ENCODE measurements at regions not wholly inside any gene's neighbourhood (a gene's known extent, or its start where the extent isn't known, plus 50 kb on each side); places are given as distances from the start of the nearest gene placed in this dataset.

- H4K5ac ChIP-seq (ENCODE audit: insufficient read length, low read depth, low read length) = no peak overlapping the region
Observed at GRCh38 chr21:35384375-35384774, 335.3 kb upstream of the RUNX1 start.

More at GRCh38 chr21:35384375-35384774, 335.3 kb upstream of the RUNX1 start:
- Histone ChIP-seq H4K8ac (replicated peaks; ENCODE audit: insufficient read length, low read depth, low read length) (no peak overlapping the region), H3K56ac (ENCODE audit: insufficient read length, low read depth, low read length) (no peak overlapping the region), H3K23ac (ENCODE audit: insufficient read length, low read depth, low read length) (no peak overlapping the region), H2AK5ac (ENCODE audit: insufficient read length, low read length) (no peak overlapping the region), H3K4ac (ENCODE audit: low read depth, low read length) (no peak overlapping the region), H4K20me1 (ENCODE audit: control insufficient read depth, insufficient read depth, insufficient read length) (no peaks in the 10 kb centered on the region), H2BK15ac (ENCODE audit: low read depth, low read length) (no peak overlapping the region), H3K9ac (ENCODE audit: extremely low read depth, insufficient read length, low read length) (no peak overlapping the region), H3K27ac (ENCODE audit: insufficient read length, low read depth, low read length) (no peak overlapping the region), H3K9me3 (ENCODE audit: control insufficient read depth, low read depth, low read length) (no peaks in the 10 kb centered on the region), H3K79me1 (ENCODE audit: insufficient read depth, low read depth, low read length, poor library complexity, severe bottlenecking) (no peaks in the 10 kb centered on the region), H2BK5ac (ENCODE audit: insufficient read length, low read length) (no peak overlapping the region), H2BK20ac (ENCODE audit: low read depth, low read length, poor library complexity, severe bottlenecking) (no peak overlapping the region), H3K27me3 (ENCODE audit: insufficient read depth, low read length) (no peaks in the 10 kb centered on the region), H2BK120ac (ENCODE audit: low read depth, low read length, poor library complexity, severe bottlenecking) (no peak overlapping the region), H3T11ph (ENCODE audit: low read length) (no peak overlapping the region), H2BK12ac (ENCODE audit: insufficient read length, low read depth, low read length) (no peak overlapping the region), H3K18ac (ENCODE audit: insufficient read length, low read depth, low read length) (no peak overlapping the region), H4K91ac (ENCODE audit: insufficient read length, low read depth, low read length) (no peak overlapping the region), H2AFZ (ENCODE audit: low read length) (no peak overlapping the region), H3K14ac (ENCODE audit: insufficient read depth, low read length) (no peak overlapping the region), H3K23me2 (ENCODE audit: insufficient read length, low read depth, low read length, poor library complexity, severe bottlenecking) (no peaks in the 10 kb centered on the region), H3K4me1 (ENCODE audit: insufficient read depth, low read length) (no peaks in the 10 kb centered on the region), H3K79me2 (ENCODE audit: insufficient read depth, low read length) (no peaks in the 10 kb centered on the region), H3K4me2 (ENCODE audit: insufficient read depth, insufficient read length, low read length) (no peak overlapping the region)
- H3K36me3 Mint-ChIP-seq (ENCODE audit: insufficient read depth in 1 of 3, low read depth in 3 of 3) = peaks cover 0 to 3% (median 0%) of the 10 kb centered on the region in 3 experiments; a peak in 1 of 7 replicates
- TF ChIP-seq CTCF (conservative IDR thresholded peaks at IDR 0.05) = no peak
- no peaks in the 10 kb centered on the region; the same call in 1 of the 2 replicates for H3K27me3 Mint-ChIP-seq (ENCODE audit: low read depth)
- H3K27ac Mint-ChIP-seq = no peak overlapping the region
- no peak overlapping the region for H3K4me3 Mint-ChIP-seq
- no peak for DNase-seq
- peaks cover 5% of the 10 kb centered on the region in 2 experiments for H3K4me1 Mint-ChIP-seq
- WGBS (ENCODE audit: extremely low coverage, insufficient read length, low lambda C conversion rate) = no CpG with 5 or more reads among the region's 2 CpGs
- no peaks in the 10 kb centered on the region; a peak in 2 of 5 replicates for H3K9me3 Mint-ChIP-seq

Data from H9 (cell line).